LoVo (cell line): ENCODE measurements at regions not wholly inside any gene's neighbourhood (a gene's known extent, or its start where the extent isn't known, plus 50 kb on each side); places are given as distances from the start of the nearest gene placed in this dataset.

Source experiments
- DNase-seq: peaks from one replicate; pipeline ENCODE4 v3.0.0-alpha.2; 2016; ENCODE audit warnings: low spot score

GRCh38 chr7:136173874-136174273, 196.7 kb upstream of the MTPN start:
- DNase-seq, result no peak

DNA sequence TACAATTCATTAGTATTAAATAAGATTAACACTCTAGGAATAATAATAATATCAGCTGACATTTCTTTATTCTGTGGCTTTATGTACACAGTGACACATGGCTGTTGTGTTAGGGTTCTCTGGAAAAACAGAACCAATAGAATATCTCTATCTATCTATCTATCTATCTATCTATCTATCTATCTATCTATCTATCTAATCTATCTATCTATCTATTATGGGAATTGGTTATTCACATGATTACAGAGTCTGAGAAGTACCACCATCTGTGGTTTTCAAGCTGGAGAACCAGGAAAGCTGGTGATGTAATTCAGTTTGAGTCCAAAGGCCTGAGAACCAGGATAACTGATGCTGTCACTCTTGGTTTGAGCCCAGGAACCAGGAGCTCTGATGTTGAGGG, 194.1 kb upstream of the MTPN start:
- DNase-seq, result no peak

DNA sequence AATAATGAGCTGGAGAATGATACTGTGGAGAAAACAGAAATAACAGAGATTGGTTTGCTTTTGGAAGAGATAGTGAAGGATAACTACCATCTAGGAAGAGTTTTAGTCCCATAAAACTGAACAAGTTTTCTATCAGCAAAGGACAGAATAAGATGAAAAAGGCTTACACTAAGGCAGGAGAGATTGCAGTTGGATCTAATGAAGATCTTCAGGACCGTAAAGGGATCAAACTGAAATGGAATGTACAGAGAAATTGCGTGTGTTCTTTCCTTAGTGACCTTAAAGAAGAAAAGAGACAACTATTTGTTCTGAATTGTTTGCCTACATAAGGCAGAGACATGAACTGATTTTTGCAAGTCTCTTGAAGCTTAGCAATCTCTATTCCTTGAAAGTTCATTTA, 191.7 kb upstream of the MTPN start:
- DNase-seq, result no peak

- no peak for DNase-seq
These were observed 190.8 kb upstream of the MTPN start for GRCh38 chr7:136167991-136168390.

DNA sequence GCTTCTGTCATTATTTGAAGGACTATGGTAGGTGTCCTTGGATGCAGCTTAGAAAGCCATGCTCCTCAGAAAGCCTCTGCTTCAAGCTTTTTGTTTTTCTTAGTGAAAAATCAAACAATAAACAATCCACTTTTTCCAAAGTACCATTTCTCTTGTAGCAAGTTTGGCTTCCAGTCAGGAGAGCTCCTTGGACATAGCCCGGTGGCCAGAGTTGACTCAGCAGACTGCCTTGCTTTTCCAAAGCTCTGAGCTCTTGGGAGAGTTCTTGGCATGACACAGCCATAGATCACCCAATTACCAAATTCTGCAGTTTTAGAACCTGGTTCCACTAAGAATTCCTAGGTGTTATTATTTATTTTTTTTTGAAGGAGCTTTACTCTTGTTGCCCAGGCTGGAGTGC, 189.4 kb upstream of the MTPN start:
- no peak for DNase-seq

- DNase-seq, result no peak
These were observed 186.2 kb upstream of the MTPN start for GRCh38 chr7:136163340-136163801.

DNA sequence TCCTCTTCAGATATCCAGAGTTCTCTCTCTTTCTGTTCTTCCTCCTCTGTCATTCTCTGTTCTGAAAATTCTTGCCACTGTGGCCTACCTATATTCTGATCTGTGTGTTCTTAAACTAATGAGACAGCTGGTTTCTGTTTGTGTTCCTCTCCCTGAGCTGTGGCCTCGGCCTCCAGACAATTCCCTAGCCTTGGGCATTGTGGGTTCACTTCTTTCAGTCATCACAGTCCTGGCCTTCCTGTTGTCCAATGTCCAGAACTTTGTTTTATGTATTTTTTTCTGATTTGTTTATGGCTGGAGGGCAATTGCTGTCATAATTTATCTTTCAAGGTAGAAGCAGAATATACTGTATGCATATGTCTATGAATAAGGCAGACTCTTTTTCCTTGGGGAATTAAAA, 173.2 kb upstream of the MTPN start:
- DNase-seq, result no peak

DNA sequence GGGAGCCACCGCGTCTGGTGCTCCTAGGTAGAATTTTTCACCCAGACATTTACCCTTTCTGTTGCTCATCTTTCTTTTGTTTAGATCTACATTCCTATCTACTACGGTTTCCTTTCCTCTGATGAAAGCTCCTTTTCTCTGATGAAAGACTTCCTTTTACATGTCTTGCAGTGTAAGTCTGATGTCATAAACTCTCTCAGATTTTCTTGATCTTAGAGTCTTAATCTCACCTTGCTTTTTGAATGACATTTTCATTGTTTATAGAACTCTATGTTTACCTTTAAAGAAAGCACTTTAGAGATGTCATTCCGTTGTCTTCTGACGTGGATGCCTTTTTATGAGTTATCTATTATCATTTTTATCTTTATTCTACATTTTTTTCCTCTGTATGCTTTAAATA, 171.8 kb upstream of the MTPN start:
- DNase-seq, result no peak

DNA sequence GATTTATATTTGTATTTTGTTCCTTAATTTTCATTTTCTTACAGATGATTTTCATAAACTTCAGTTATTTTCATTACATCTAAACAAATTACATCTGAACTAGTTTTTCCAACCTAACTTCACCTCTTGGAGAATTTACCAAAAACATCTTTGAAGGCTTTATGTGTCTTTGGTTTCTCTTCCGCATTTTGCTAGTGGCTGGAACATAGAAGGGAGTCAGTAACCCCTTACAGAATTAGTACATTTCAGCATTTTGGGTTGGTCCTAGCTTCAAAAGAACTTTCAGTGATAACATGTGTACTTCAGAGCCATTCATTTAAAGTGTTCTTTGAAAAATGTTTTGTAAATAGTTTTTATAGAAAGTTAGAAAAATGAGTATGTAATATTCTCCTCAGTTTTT, 169.8 kb upstream of the MTPN start:
- no peak for DNase-seq

GRCh38 chr7:136144182-136144581, 167.0 kb upstream of the MTPN start:
- DNase-seq, result no peak

GRCh38 chr7:136143271-136143670, 166.1 kb upstream of the MTPN start:
- no peak for DNase-seq

GRCh38 chr7:136142583-136142982, 165.4 kb upstream of the MTPN start:
- DNase-seq, result no peak

DNA sequence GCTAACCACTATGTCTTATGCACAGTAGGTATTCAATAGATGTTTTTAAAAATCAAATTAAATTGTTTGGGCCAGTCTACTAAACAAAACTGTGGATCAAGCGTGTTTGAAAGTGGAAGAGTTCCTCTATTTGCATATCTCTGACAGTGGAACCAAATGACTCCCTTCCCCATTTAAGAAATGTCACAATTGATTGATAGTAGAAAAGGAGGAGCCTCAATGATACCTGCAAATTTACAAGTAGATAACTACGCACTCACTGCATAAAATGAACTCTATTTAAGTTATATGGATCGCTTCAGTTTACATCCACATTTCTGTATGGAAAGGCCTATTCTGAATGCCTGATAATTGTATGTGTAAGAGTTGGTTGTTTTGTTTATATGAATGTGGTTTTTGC, 163.3 kb upstream of the MTPN start:
- DNase-seq, result no peak

DNA sequence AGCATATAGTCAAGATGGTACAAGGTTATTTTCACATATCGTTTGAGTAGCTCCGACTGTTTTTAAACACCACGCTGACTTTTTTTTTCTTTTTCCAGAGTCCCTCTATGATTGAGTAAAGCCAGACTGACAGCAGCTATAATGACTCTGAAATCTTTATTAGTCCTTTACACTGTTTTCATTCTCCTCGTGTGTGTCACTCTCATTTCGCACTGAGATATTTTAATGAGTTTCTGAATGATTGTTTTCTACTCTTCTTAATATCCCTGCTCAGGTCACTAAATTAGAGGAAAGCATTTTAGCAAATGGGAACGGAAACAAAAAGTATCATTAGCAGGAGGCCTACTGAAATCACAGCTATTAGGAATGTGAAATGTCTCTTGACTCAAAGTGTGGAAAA, 162.3 kb upstream of the MTPN start:
- DNase-seq, result no peak

GRCh38 chr7:136138991-136139390, 161.8 kb upstream of the MTPN start:
- DNase-seq, result no peak

GRCh38 chr7:136136906-136137454, 159.8 kb upstream of the MTPN start:
- DNase-seq, result no peak

GRCh38 chr7:136134503-136134902, 157.3 kb upstream of the MTPN start:
- DNase-seq, result no peak

- no peak for DNase-seq
These were observed 156.4 kb upstream of the MTPN start for GRCh38 chr7:136133551-136133950.

GRCh38 chr7:136131304-136131630, 154.1 kb upstream of the MTPN start:
- no peak for DNase-seq

- no peak for DNase-seq
These were observed 153.5 kb upstream of the MTPN start for GRCh38 chr7:136130511-136131303.

- no peak for DNase-seq
These were observed 150.9 kb upstream of the MTPN start for GRCh38 chr7:136128050-136128449.

DNA sequence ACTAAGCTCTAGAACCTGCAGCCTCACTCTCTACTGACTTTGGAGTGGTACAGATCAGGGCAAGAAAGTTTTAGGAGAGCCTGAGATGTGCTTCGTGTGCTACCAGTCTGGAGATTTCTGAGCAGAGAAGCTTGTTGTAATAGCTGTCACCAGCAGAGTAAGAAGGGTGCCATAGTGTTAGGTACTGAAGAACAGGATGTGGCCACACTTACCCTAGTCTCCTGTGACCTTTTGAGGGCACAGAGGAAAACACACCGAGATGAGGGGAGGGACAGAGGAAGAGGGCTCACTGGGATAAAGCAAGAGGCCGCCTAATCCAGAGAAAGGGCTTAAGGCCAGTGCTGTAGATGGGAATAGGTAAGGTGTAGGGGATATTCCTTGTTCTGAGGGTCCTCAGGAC, 146.2 kb upstream of the MTPN start:
- no peak for DNase-seq

- DNase-seq, result no peak
These were observed 144.9 kb upstream of the MTPN start for GRCh38 chr7:136122026-136122425.

GRCh38 chr7:136117539-136117938, 140.4 kb upstream of the MTPN start:
- DNase-seq, result no peak
